Pancreas (tissue), 10 donors: ENCODE measurements at regions not wholly inside any gene's neighbourhood (a gene's known extent, or its start where the extent isn't known, plus 50 kb on each side); places are given as distances from the start of the nearest gene placed in this dataset.

Experiments used
- ATAC-seq, 4 donors: fragments of 200-7000 bp; cut with Tn5 transposase; one replicate each; pipeline versions ENCODE4 v1.8.0 to v1.9.1; 2020; ENCODE audit warnings: mild to moderate bottlenecking in 4 of 4, moderate library complexity in 4 of 4
- DNase-seq, 6 donors: peaks; one replicate each; pipeline ENCODE4 v3.0.0-alpha.2; 2020
- FAIRE-seq: peaks from 2 replicates; lab custom pipeline; 2012; peaks lifted over from hg19 to GRCh38; lab: Jason Lieb, UNC
- H3K27ac ChIP-seq, 4 donors: fragments of 200-600 bp; sonication (generic); 1 replicate in 3 of 4; 2 replicates in 1 of 4; pipeline versions ENCODE4 v1.5.0 to v1.8.0; 2020
- H3K27me3 ChIP-seq, 4 donors: fragments of 200-600 bp; one replicate each; pipeline ENCODE4 v1.8.0; 2021
- H3K36me3 ChIP-seq, 3 donors: fragments of 200-600 bp; sonication (generic) in 1 of 3; one replicate each; pipeline versions ENCODE4 v1.5.0 to v1.8.0; 2020 to 2021
- H3K4me1 ChIP-seq, 3 donors: fragments of 200-600 bp; one replicate each; pipeline ENCODE4 v1.8.0; 2021
- H3K4me3 ChIP-seq, 4 donors: fragments of 200-600 bp; sonication (generic) in 2 of 4; one replicate each; pipeline versions ENCODE4 v1.5.0 to v1.8.0; 2020 to 2021
- H3K9me3 ChIP-seq, 4 donors: fragments of 200-600 bp; one replicate each; pipeline ENCODE4 v1.8.0; 2021
- CTCF ChIP-seq, 4 donors: fragments of 200-600 bp; sonication (generic) in 3 of 4; IDR thresholded peaks; one replicate each; pipeline versions ENCODE4 v1.5.0 to v1.8.0; 2021; ENCODE audit warnings: antibody characterized with exemption in 4 of 4
- WGBS, 2 donors: extraction: QIAGEN DNeasy Blood & Tissue Kit; methylation state at CpG; one replicate each; pipeline ENCODE4 v1.1.7; 2013; 5-methylcytosine and 5-hydroxymethylcytosine counted together
- intact Hi-C, 3 donors: fragments of 100-400 bp; cut with DNase I; formaldehyde crosslinking; loops; one replicate each; pipeline versions ENCODE4 v1.11.1 to v1.14.2; 2022
- donor health status: healthy with polysubstance abuse.
- donor health status: DM: no; HTN: no; CAD: no; lungs with moderate emphysema.
- donor health status: DM: no; HTN: no; CAD: no.
- donor health status: control.
- donor health status: control.
- donor health status: Bipolar disorder and iron deficiency.
- donor health status: DM: yes; HTN: yes; CAD: no.
- donor health status: DM: no; HTN: no; CAD: no.
- donor health status: DM: no; HTN: no; CAD: no.
- donor health status: DM: yes; HTN: yes; CAD: no.

GRCh38 chr14:101466456-101467180 lies 94.7 kb upstream of the DIO3 start:
- Histone ChIP-seq H3K27ac (no peak overlapping the region), H3K4me1 (peaks cover 0 to 6% (median 0%) of the 10 kb centered on the region in 3 donors), H3K36me3 (no peaks in the 10 kb centered on the region), H3K9me3 (no peaks in the 10 kb centered on the region), H3K4me3 (no peak overlapping the region), H3K27me3 (no peaks in the 10 kb centered on the region)
- FAIRE-seq: no peak
- WGBS, 2 donors: 89% methylated on average over 17 of the region's 17 CpGs
- TF ChIP-seq CTCF (IDR thresholded peaks at IDR 0.05): no peak
- intact Hi-C loops: no loop called here
- DNase-seq: no peak
- no peak for ATAC-seq

- WGBS, 2 donors: 93 to 94% methylated on average over 13 of the region's 13 CpGs
- intact Hi-C loops: no loop called here
- no peak overlapping the region for H3K4me3 ChIP-seq
- no peak for FAIRE-seq
- TF ChIP-seq CTCF (IDR thresholded peaks at IDR 0.05): no peak
- H3K27me3 ChIP-seq: no peaks in the 10 kb centered on the region
- H3K4me1 ChIP-seq: peaks cover 0 to 6% (median 0%) of the 10 kb centered on the region in 3 donors
- no peak for ATAC-seq
- DNase-seq: no peak
- H3K9me3 ChIP-seq: no peaks in the 10 kb centered on the region
- H3K36me3 ChIP-seq: no peaks in the 10 kb centered on the region
- H3K27ac ChIP-seq: no peak overlapping the region
These were observed 93.9 kb upstream of the DIO3 start for GRCh38 chr14:101467181-101467926.

- peaks cover under 1 to 3% (median 2%) of the 10 kb centered on the region in 3 donors for H3K4me1 ChIP-seq
- intact Hi-C loops: no loop called here
- peak in 1 of 6 donors; percentile 31 for DNase-seq
- H3K4me3 ChIP-seq: no peak overlapping the region
- no peak overlapping the region for H3K27ac ChIP-seq
- FAIRE-seq: no peak
- H3K27me3 ChIP-seq: no peaks in the 10 kb centered on the region
- no peaks in the 10 kb centered on the region for H3K9me3 ChIP-seq
- ATAC-seq: no peak
- no peak for TF ChIP-seq CTCF (IDR thresholded peaks at IDR 0.05)
- 85 to 91% methylated on average over 25 of the region's 25 CpGs for WGBS, 2 donors
- H3K36me3 ChIP-seq: no peaks in the 10 kb centered on the region
These were observed 91.7 kb upstream of the DIO3 start for GRCh38 chr14:101469382-101470247.

GRCh38 chr14:101470266-101470665 lies 91.0 kb upstream of the DIO3 start:
- intact Hi-C loops: no loop called here
- WGBS, 2 donors: 80 to 89% methylated on average over 12 of the region's 12 CpGs
- peaks cover 7 to 10% (median 8%) of the 10 kb centered on the region in 3 donors for H3K4me1 ChIP-seq

More at GRCh38 chr14:101470266-101470665, 91.0 kb upstream of the DIO3 start:
- peak in 1 of 6 donors; percentile 39 for DNase-seq
- Histone ChIP-seq H3K36me3 (no peaks in the 10 kb centered on the region), H3K27ac (no peak overlapping the region), H3K9me3 (no peaks in the 10 kb centered on the region), H3K27me3 (no peaks in the 10 kb centered on the region), H3K4me3 (no peak overlapping the region)
- ATAC-seq: no peak
- no peak for TF ChIP-seq CTCF (IDR thresholded peaks at IDR 0.05)
- FAIRE-seq: no peak
